IMR-90 (cell line): ENCODE measurements at regions not wholly inside any gene's neighbourhood (a gene's known extent, or its start where the extent isn't known, plus 50 kb on each side); places are given as distances from the start of the nearest gene placed in this dataset.

Source experiments
- BHLHE40 ChIP-seq: fragments of 150-350 bp; IDR thresholded peaks from 2 replicates; pipeline ENCODE4 v1.6.1; 2016; ENCODE audit warnings: mild to moderate bottlenecking, low read depth, low read length
- CHD1 ChIP-seq: IDR thresholded peaks from 2 replicates; pipeline ENCODE4 v1.6.1; 2012; ENCODE audit warnings: low read depth, low read length, improper control_type of control experiment
- CTCF ChIP-seq: conservative IDR thresholded peaks from 2 replicates; pipeline ENCODE4 v1.5.1; 2012; ENCODE audit warnings: mild to moderate bottlenecking, low read depth, low read length, improper control_type of control experiment
- MAFK ChIP-seq: IDR thresholded peaks from 2 replicates; pipeline ENCODE4 v1.6.1; 2012; ENCODE audit warnings: low read depth, low read length, improper control_type of control experiment
- POLR2A ChIP-seq: IDR thresholded peaks from 2 replicates; pipeline ENCODE4 v1.6.1; 2012; ENCODE audit warnings: mild to moderate bottlenecking, low read depth, low read length
- RCOR1 ChIP-seq: IDR thresholded peaks from 2 replicates; pipeline ENCODE4 v1.6.1; 2012; ENCODE audit warnings: mild to moderate bottlenecking, low read length, improper control_type of control experiment; ENCODE audit not compliant: insufficient replicate concordance
- USF2 ChIP-seq: fragments of 150-350 bp; IDR thresholded peaks from 2 replicates; pipeline ENCODE4 v1.6.1; 2017; ENCODE audit warnings: mild to moderate bottlenecking, antibody characterized with exemption, low read length, low read depth

GRCh38 chr1:189701606-189702005 lies 776.1 kb downstream of the BRINP3 start:
- TF ChIP-seq POLR2A (no peak), USF2 (no peak), CTCF (no peak), MAFK (no peak), CHD1 (no peak), RCOR1 (no peak), BHLHE40 (no peak)
